NCI-H226 (cell line): ENCODE measurements at regions not wholly inside any gene's neighbourhood (a gene's known extent, or its start where the extent isn't known, plus 50 kb on each side); places are given as distances from the start of the nearest gene placed in this dataset.
"Not testable (repeated sequence)": the region's sequence is repeated elsewhere in the genome, so short reads cannot be mapped to it uniquely, and the experiment has no call there.

Source experiments
- DNase-seq: peaks from one replicate; pipeline ENCODE4 v3.0.0-alpha.2; 2015

DNA sequence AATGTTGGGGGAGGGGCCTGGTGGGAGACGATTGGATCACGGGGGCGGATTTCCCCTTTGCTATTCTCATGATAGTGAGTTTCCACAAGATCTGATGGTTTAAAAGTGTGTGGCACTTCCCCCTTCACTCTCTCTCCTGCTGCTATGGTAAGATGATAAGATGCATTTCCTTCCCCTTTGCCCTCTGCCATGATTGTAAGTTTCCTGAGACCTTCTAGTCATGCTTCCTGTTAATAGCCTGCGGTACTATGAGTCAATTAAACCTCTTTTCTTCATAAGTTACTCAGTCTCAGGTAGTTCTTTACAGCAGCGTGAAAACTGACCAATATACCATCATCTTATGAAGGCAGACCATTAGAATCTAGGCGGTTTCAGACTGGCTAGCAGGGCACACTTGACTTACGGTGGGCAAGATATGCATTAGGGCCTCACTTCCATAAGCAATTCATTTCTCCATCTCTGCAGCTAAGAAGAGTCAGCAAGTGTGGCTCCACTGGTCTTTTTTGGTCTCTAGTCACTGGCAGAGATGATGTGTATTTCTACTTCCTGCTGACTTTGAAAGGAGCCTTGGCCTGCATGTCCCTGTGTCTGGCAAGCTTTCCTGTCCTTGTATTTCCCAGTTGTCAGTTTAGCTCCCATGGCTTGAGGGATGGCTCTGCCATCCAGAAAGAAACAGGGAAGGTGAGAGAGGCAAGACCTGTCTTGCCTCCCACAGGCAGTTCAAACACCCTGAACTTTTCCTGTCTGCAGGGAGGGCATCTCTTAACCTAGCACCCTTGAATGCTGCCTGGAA, 109.0 kb upstream of the ADAMTS9 start:
- DNase-seq = peak; percentile 40

DNA sequence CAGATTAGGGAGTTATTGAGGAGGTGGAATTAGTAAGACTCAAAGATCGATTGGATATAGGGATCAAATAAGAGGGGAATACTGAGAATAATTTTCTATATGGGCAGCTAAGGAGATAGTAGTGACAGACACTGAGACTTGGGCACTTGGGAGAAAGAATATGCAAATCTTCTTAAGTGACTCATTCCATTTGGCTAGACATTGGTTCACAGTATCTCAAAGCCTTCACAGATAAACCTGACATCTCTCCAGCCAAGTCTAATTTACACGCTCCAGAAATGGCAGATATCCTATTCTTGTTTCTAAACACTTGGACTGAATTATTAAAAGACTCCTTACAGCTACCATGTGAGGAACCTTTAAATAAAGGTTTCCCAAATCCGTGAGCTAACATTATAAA, 104.6 kb upstream of the ADAMTS9 start:
- no peak for DNase-seq

DNA sequence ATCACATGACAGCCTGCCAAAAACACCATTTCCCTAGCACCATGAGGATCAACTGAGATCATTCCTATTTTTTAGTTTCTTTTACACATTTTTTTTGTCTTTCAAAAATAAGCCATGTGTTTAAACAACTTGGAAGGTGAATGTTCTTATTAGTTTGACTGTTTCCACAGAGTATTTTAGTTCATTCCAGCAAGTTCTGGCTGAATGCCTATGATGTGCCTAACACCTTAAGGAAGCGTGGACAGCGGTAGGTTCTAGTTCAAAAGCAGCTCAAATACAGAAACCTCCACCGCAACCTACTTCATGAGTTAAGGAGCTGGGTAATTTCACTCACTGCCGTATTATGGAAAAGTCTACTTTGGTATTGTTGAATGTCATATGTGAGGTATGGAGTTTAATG, 101.3 kb upstream of the ADAMTS9 start:
- DNase-seq = no peak

DNA sequence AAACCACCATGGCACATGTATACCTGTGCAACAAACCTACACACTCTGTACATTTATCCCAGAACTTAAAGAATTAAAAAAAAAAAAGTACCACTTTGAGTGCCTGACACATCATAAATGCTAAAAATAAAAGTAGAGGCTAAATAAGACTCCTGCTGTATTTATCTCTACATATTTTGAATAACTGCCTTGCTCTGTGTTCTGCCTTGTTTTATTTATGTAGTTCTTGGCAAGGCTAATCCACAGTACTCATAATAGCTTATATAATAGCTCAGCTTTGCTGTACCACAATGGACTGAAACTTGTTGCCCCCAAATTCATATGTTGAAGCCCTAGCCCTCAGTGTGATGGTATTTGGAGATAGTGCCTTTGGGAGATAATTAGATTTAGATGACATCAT, 95.4 kb upstream of the ADAMTS9 start:
- DNase-seq = no peak

DNA sequence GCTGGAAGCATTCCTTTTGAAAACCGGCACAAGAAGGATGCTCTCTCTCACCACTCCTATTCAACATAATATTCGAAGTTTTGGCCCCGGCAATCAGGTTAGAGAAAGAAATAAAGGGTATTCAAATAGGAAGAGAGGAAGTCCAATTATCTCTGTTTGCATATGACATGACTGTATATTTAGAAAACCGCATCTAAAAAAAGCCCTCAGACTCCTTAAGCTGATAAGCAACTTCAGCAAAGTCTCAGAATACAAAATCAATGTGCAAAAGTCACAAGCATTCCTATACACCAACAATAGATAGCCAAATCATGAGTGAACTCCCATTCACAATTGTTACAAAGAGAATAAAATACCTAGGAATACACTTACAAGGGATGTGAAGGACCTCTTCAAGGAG, 93.1 kb upstream of the ADAMTS9 start:
- DNase-seq = not testable (repeated sequence)

DNA sequence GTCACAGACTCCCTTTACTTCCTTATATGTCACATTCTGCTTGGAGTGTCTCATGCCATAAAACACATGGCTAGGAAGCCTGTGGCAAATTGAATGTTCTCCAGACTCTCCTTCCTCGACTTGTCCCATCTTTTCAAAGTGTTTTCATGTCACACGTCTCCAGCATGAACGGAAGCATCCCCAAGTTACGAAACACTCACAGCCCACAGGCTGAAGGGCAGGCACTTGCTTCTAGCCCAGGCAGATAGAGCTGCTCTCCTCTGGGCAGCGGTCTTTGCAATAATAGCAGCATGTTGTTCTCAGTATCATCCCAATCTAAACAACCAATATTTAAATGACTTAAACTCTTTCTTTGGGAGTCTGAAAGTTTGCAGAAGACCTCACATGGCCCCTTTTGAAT, 85.3 kb upstream of the ADAMTS9 start:
- DNase-seq = no peak

DNA sequence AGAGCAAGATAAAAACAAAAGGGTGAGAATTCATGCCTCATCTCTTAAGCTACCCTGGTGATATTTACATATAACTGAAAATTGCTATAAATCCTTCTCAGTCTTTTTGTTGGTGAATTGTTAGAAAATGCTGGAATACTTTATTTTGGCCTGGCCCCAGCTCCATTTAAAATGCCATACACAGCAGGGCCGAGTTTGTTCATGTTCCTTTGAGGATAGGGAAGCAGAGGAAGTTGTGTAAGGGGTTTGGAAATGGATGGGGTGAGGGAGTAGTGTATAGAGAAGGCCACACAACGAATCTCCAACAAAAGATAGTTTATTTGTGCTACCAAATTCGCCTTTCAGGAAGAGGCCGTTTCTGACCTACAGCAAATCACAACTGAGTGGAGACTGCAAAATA, 78.6 kb upstream of the ADAMTS9 start:
- no peak for DNase-seq

DNA sequence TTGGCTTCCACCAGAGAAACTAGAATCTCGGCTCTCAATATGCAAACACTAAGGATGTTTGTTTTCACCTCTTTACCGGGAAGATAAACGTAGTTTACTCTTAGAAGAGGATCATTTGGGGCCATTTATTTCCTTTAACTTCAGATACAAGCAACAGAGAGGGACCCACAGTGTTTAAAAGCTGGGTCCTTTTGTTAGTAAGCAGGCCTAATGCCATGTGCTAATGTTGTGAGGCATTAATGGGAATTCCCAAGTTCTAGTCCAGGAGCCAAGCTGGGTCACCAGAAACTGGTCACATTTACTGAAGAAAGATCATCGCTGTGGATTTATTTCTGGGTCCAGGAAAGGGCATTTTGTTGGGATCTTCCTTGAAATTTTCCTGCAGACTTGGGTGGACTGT, 78.1 kb upstream of the ADAMTS9 start:
- no peak for DNase-seq

DNA sequence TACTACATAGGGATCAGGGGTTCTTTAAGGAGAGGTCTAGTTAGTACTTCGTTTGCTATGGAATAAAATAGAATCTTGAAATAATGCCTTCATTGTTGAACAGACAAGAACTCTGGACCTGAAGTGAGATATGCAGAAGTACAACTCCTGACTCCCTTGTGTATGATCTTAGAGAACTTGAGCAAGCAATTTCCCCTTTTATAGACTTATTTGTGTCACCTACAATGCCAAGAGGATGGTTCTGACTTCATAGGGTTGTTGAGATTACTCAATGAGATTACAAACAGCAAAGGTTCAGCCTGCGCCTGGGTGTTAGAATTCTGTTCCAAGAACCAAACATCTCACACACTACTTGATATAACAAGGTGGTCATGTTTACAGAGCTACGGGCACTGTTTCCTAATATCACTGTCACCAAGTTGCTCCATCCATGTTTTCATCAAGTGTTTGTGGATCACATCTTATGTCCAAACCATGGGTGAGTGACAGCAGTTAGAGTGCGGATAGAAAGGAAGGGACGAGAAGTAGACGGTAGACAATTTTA, 76.7 kb upstream of the ADAMTS9 start:
- no peak for DNase-seq

DNA sequence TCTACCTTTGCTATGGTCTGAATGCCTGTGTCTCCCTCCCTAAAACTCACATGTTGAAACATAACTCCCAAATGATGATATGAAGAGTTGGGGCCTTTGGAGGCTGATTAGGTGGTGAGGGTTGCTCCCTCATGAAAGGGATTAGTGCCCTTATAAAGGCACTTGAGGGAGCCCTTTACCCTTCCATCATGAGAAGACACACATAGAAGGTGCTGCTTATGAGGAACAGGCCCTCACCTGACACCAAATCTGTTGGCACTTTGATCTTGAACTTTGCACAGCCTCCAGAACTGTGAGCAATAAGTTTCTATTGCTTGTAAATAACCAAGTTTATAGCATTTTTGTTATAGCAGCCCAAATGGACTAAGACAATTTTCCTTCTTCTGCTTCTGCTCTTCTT, 76.2 kb upstream of the ADAMTS9 start:
- DNase-seq = no peak

DNA sequence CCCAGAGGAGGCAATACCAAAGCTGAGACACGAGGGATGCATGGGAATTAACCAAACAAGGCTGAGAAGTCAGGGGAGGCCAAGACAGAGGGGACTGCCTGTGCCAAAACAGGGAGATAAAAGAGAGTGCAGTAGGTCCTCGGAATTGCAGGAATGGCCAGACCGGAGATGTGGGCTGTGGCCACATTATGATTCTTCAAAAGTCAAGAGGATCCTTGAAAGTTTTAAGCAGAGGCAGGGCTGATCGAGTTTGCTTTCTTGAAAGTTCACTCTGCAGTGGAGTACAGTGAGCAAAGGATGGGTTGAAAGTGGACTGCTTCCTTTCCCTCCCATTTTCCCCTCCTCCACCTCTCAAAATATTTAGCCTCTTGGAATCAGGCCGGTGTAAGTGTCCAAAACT, 73.9 kb upstream of the ADAMTS9 start:
- no peak for DNase-seq

DNA sequence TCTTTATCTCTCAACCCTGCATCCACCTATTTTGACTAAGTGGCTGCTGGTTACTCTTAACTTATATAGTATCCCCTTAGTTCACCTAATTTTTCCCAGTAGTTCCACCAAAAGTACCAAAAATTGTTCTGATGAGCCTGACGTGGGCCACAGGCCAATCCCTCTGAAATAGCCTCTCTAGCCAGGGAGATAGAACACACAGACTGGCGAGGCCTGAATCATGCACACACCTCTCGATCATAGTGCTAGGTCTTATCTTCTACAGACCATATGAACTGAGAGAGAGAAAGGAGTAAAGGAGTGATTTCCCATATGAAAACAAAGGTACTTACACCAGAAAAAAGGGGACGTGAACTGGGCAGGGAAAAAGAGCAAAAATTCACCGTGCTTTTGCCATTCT, 72.5 kb upstream of the ADAMTS9 start:
- DNase-seq = no peak

DNA sequence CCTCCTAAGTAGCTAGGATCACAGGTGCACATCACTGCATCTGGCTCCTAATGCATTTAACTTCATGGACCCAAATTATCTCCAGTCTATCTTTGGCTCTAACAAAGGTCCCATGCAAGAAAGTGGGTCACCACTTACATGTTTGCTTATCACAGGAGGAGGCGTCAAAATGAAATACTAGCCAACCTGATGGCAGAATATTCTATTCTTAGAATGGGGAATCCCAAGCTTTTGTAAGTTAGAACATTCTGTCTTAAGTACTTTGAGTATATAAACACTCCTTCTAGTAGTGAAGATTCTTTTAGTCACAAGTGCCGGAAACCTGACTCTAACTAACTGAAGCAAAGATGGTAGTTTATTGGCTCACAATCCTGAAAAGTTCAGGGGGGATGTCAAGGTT, 72.0 kb upstream of the ADAMTS9 start:
- DNase-seq = no peak

DNA sequence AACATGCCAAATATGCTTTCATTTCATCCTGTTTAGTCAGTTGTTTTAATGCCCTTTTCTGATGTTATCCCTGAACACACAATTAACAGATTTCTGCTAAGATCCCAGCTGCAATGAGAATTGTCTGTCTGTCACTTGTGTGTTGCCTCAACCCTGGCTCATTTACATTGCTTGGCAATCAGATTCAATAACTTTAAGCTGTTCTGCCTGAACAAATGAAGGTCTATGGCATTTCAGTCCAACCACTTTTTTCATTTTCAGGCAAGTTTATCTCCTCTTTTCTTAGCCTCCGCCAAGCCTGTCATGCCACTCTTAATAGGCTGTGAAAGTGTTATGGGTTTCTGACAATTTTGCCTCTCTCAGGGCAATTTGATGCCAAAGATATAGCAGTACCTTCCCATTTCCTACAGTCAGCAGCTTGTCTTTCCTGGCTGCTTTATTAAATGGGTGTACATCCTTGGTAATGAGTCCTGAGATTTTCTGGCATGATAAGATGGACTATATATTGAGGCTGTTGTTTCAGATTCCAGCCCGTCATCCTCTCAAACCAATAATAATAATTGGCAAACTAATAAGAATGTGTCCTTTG, 68.7 kb upstream of the ADAMTS9 start:
- no peak for DNase-seq

DNA sequence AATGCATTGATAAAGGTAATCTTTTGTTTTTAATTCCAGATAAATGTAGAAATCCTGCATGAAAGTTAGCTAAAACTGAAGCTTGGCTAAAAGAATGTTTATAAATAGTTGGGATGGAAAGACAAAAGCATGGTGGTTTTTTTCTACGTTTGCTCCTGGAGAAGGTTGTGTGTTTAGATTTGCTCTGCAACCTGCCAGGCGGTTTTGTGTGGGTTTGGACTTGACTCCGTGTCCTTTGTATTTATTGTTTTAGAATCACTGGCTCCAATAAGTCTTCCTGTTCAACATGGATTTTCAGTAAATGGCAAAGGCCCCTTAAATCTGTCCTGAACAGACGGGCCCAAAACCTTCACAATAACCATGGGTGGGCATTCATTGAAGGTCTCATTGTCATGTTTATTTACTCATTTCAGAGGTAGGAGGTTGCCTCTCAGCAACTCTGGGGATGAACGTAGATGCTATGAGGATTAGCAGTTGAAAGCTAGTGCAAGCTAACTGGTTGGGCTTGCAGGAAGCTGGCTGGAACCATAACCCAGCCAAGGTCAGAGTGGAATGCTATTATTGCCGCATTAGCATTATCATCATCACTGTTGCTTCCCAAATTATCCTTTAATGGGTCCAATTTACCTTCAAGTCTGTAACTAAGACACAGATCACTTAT, 60.6 kb upstream of the ADAMTS9 start:
- DNase-seq = no peak

DNA sequence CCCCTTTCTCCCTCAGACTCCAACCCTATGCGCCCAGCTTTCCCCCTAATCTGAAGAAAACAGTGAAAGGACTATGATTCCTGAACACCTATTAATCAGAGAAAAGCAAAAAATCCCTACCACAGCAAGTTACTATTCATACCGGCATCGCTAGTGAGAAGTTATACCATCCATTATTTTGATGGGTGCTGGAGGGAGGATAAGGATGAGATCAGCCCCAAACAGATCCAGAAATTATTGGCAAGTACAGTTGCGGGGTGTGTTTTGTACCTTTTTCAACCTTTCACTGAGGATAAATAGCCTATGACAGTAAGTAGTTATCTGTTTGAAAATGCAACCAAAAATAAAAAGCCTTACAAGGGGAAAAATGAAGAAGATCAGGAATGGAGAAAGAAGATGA, 59.9 kb upstream of the ADAMTS9 start:
- no peak for DNase-seq

DNA sequence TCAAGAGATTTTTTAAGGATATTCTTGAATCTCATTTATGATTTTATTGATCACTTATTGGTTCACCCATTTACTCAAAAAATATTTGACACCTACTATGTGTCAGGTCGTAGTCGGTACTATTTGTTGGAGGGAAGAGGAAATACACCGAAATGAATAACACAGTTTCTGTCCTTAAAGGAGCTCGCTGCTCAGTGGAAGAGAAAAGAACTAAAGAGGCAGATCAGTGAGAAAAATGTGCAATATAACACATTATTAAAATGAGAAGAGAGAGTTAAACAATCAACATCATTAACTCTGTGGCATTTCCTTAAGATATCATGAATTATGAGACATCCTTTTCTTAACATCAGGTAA, 56.1 kb upstream of the ADAMTS9 start:
- DNase-seq = no peak

DNA sequence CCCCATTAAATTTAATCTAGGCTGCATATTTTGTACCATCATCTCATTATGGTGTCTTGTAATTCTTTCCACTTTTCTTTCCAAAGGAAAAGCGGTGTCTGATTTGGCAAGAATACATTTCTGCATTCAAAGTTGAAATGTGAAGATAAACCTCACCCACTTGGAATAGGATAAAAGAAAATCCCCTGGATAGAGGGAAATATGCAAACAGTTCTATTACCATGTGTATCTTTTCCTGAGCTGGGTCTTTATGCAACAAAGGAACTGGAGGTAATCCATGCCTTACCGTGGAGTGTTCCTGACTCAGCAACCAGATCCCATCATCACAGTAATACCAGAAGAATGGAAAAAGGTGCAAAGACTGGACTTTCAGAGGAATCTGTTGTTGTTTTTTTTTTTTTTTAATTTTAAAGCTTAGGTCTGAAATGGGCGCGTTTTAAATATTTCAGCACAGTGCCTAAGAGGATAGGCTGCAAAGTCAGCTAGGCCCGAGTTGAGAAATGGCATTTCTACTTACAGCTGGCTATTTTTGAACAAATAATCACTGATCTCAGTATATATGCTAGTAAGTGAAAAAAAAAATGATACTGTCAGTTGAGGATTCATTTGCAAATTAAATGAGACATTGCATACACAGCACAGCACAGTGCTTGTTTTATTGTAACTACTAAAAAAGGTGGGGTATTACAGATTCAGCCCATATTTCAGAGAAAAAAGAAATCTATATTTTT, 55.5 kb upstream of the ADAMTS9 start:
- peak; percentile 32 for DNase-seq

DNA sequence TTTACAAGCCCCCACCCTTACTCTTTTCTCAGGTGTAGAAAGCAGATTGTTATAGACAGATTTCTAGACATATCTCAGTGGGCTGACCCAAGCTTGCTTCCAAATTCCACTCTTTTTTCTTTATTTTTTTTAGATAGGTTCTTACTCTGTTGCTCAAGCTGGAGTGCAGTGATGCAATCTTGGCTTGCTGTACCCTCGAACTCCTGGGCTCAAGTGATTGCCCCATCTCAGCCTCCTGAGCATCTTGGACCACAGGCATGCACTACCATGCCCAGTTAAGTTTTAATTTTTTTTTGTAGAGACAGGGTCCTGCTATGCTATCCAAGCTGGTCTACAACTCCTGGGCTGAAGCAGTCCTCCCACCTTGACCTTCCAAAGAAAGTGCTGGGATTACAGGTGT, 53.5 kb upstream of the ADAMTS9 start:
- peak; percentile 3 for DNase-seq

DNA sequence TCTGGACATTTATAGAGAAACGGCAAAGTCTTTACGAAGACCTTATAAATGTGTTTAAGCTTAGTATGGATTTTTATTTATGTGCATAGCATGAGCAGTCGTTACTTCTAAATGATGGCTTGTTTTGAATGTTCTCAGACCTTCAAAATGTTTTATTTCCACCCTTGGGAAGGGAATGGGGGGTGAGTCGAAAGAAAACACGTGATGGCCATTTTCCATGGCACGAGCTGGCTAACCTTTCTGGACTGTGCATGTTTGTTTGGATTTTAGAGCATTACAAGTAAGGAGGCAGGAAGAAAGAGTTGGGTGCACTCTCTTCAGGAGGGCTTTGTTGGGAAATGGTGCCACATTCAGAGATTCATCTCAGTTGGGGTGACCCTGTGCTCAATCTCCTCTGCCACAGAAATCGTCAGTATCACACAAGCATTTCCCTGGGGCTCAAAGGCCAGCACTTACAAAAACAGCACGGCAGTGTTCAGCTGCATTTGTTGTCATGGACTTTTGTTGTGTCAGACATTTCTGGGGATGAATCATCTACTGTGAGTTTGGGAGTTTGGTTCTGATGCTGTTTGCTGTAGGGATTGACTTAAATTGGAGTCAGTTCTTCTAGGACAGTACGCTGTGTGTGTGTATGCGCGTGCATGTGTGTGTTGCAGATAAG, 52.3 kb upstream of the ADAMTS9 start:
- no peak for DNase-seq
